8988T (cell line): ENCODE measurements at regions not wholly inside any gene's neighbourhood (a gene's known extent, or its start where the extent isn't known, plus 50 kb on each side); places are given as distances from the start of the nearest gene placed in this dataset.
"Not testable (repeated sequence)": the region's sequence is repeated elsewhere in the genome, so short reads cannot be mapped to it uniquely, and the experiment has no call there.

Source experiments
- DNase-seq: peaks from one replicate; pipeline ENCODE4 v3.0.0; 2011

DNA sequence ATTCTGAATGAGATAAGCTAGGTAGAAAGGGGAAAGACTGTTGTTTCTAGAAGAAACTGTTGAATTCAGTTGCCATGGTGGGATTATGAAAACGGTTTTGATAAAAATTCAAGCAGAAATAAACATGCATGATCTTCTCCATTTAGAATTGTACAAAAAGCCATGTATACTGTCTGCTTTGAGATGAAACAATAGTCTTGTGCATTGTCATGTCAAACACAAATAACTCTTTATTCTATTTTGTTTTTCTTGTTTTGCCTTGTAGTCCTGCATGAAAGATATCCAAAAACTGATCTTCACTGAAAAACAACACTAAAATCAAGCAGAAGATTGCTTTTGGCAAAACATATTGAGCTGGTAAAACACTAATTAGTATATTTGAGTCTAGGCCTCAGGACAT, 659.9 kb downstream of the LTN1 start:
- DNase-seq, result no peak

DNA sequence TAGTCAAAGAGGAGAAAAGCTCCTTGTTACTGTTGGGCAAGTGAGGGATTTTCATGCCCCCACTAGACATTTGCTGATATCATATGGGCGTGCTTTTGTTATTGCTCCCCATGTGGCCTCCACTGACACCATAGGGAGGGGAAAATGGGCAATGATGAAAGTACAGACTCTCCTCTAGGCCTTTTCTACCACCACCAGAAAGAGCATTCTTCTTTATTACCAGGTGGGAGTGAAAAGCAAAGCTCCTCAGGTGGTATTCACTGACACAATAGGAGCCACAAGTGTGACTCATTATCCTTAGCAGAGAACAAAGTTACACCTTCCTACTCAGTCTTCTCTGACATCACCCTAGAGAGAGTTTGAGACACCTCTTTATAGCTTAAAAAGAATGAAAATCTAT, 667.1 kb downstream of the LTN1 start:
- no peak for DNase-seq

DNA sequence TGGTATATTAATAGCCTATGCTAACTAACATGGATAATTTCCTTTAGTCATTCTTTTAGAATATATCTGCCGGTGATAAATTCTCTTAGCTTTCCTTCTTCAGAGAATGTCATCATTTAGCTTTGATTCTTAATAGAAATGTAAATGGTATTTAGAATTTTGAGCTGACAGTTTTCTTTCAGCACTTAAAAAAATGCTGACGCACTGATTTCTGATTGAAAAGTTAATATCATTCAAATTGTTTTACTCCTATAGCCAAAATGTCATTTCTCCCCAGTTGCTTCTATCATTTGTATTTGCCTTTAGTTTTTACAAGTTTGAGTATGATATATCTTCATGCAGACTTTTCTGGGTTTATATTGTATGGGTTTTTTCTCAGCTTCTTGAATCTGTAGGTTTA, 668.0 kb downstream of the LTN1 start:
- no peak for DNase-seq

DNA sequence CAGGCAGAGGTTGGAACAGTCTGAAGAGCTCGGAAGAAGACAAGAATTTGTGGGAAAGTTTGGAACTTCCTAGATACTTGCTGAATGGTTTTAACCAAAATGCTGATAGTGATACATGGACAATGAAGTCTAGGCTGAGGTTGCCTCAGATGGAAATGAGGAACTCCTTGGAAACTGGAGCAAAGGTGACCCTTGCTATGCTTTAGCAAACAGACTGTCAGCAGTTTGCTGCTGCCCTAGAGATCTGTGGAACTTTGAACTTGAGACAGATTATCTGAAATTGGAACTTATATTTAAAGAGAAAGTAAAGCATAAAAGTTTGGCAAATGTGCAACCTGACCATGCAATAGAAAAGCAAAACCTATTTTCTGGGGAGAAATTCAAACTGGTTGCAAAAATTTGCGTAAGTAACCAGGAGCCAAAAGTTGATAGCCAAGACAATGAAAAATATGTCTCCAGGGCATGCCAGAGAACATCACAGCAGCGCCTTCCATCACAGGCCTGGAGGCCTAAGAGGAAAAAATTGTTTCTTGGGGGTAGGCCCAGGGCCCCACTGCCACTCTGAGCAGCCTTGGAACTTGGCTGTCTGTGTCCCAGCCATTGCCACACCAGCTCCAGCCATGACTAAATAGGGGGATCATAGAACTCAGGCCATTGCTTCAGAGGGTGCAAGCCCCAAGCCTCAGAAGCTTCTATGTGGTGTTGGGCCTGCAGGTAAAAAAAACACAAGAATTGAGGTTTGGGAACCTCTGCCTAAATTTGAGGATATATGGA, 675.3 kb downstream of the LTN1 start:
- no peak for DNase-seq

DNA sequence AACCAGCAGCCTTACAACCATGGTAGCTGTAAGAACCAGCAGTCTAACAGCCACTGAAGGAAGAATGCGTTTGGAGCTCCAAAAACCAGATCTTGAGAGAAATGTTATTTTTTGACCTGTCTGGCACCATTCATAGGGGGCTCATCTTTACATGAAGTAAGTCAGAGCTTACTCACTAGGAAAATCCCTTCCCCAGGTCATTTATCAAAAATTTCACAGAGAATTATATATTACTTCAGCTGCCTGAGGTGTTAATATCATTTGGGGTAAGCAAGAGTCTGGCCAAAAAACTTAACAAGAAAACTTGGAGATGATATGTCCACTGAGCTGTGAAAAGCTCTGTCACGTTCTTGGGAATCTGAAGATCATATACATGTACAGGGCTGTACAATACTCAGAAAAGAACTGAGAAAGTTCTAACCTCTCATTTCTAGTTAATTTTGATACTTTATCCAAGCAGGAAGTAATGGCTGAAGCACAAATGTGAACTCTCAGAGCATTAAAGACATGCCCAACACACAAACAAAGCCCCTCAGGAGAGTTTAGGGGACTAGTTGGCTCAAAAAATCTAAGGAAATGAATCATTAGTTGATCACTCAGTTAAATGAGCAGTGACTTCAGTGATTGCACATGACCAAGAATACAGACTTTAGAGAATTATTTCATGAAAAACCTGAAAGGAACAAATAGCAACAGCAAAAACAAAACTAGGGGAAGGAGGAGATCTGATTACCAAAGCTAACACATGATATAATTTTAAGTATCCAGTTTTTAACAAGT, 681.1 kb downstream of the LTN1 start:
- no peak for DNase-seq

DNA sequence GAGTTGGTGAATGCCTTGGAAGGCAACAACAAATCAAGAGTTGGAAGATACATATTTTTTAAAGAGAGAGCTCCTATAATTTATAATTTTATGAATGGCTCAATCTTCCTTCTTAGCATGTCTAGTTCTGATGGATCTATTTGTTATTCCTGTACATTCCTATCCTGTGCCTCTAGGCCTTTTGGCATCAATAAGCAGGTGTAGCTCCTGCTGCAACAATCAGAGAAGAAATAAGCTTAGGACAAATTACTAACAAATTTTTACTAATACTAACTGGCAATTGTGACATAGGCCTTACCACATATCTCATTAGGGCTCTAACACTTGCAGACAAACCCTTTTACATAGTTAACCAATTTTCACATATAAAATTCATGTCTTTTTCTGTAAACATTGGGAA, 682.0 kb downstream of the LTN1 start:
- DNase-seq, result no peak

DNA sequence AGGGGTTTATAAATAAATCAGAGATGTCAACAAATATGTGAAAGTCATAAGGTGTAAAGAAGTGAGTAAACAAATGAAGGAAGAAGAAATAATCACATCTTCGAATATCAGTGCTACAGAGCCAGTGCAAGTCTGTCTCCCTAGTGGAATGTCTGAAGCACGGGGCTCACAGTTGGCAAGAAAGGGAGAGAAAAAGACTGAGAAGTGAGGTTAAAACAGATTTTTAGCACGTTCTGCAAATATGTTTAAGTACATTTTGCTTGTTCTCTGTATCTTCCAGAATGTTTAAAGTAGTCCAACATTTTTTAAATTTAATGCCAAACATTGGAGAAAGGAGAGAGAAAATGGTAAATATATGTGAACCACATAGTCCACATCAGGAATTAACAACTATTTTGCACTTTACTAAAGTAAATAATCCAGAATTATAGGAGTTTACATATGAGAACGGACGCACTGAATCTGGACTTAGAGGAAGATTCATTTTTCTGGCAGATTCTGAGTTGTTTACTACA, 682.4 kb downstream of the LTN1 start:
- DNase-seq, result no peak

DNA sequence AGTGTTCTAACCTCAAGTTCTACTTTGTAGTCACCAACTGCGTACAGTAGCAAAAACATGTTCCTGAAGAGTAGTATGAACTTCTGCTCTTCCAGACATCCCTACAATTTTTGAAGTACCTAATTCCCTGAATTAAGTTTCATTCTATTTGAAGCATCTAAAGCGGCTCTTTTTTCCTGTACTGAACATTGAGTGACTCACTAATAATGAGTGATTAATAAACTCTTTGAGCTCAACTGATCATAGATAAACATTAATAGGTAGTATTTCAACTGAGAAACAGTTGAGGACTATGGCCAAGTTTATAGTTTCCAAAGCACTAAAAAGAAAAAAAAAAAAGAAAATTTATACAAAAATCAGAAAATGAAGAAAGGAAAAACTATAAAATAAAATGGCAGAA, 683.1 kb downstream of the LTN1 start:
- no peak for DNase-seq

DNA sequence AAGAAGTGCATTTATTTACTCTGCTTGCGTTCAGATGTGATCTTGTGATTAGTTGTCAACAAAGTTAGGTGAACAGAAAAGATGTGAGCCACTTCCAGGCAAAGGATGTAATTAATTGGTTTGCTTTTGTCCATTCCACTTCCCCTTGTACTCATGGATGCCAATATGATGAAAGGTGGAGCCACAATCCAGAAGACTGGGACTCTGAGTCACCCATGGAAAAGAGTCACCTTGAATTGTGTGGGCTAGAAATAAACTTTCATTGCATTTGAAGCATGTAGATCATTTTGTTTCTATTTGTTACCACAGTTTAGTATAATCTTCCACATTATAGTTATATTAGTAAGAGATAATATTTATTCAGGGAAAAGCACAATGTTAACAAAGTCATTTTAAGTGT, 684.2 kb downstream of the LTN1 start:
- DNase-seq, result no peak

DNA sequence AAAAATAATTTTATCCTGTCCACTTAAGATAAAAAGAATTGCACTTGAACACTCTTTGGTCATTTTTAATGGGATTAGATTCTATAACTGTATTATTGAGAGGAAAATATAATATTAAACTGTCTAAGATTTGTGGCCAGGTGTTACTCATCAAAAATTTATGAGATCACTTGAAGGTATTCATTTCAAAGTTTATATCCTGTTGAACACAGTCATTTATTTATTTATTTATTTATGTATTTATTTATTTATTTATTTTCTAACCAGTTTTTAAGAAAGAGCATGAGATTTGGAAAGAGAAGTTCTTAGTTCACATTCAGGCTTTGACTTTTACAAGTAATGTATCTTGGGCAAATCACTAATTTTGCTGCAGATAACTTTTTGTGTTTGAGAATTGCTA, 692.7 kb downstream of the LTN1 start:
- no peak for DNase-seq

DNA sequence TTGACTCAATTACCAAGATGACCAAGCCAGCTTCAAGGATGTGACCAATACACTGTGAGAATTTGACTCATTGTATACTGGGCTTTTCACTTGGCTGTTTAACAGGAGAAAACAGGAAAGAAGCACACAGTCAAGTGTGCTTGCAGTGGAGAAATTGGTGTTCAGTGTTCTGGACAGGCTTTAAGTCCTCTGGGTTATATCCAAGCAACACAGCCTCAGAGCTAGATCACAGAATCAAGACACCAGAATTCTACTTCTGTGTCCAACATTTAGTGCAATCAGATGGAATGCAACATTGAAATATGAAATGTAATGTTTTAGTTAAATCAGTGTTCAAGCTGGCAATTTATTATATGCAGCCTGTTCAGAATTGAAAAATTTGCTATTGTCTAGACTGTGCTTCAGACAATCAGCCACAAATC, 694.4 kb downstream of the LTN1 start:
- DNase-seq, result no peak

DNA sequence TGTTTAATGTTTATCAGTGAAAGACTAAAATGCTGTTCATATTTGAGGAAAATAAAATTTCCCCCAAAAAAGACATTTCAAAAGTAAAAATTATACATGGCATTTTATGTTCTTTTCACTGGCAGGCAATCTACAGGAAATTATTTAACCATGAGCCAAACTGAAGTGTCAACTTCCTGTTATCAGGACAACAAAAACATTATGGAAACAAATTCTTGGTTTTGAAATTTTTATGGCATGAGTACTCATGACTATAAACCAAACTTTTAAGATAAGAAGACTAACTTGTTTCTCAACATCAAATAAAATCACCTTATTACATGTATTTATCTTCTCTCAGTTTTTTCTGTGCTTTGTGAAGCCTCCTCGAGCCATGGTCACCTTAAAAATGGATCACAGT, 698.6 kb downstream of the LTN1 start:
- no peak for DNase-seq

DNA sequence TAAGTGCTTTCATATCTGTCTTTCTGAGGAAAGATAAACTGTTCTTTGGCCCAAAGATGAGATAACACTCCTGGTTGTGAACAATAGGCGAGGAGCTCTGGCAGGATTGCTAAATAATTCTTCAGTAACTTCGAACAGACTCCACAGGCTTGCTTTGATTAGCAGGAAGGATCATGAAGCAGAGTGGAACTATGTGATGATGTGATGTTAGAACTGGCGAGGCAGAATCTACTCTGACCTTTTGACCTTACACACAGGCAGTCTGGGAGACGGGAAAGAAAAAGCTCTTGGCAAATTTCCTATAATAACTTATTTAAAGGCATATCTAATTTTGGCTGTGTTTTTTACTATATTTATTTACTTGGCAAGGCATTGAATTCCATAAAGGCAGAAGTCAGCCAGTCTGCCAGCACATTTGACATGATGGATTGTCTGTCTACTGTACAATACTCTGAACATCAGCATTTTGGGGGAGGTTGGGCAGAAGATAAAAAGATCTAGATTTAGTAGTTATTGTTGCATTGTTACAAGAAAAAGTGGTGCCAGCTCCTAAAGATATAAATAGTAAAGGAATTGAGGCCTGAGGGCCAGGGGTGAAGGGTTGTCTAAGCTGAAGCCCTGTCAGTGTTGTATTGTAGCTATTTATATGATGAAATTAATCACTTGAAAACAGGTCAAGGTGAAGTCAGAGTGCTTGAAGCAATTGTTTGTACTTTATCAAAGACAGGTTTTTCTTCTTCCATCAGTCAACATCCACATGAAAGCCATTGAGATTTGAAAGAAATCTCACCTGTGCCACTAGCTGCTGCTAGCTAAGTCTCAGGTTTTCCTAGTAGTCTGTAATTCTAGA, 708.8 kb downstream of the LTN1 start:
- DNase-seq, result no peak

DNA sequence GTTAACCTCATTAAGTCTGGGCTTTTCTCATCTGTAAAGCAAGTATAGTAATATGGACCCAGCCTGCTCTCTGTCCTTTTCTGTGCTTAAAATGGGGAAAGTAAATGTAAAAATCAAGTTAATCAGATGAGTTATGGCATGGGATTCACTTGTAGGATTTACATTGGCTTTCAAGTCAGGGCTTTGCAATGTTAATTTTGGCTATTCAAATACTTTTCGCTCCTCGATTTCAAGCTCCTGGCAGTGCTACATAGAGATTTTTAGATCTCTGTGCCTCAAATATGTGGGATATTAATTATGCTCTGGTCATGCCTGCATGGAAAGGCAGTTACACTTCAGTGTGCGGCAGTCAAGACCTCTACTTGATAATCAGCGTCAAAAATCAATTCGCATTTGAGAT, 709.8 kb downstream of the LTN1 start:
- DNase-seq, result no peak

DNA sequence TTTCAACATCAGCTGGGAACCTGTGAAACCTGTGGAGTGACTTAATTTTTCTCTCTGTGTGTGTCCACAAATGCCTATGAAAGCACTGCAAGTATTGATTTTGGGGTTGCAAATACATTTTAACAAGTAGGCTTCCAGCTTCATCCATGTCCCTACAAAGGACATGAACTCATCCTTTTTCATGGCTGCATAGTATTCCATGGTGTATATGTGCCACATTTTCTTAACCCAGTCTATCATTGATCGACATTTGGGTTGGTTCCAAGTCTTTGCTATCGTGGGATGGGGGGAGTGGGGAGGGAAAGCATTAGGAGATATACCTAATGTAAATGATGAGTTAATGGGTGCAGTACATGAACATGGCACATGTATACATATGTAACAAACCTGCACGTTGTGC, 711.3 kb downstream of the LTN1 start:
- DNase-seq, result not testable (repeated sequence)

DNA sequence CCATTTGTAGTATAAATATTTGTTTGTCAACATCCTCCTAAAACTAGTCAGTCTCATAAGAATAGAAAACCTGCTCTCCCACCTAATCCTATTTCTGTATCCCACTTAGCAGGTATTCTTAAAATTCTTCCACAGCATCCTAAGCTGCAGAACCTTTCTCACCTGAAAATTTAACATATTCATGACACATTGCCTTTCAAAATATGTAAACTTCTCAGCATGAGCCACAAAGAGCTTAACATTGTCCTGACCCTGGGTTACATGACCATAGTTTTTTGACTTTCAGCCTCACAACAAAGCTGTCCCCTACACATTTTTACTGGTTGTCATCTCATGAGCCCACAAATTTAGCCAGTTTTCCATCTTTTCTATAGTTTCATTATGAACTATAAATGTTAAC, 712.1 kb downstream of the LTN1 start:
- no peak for DNase-seq

DNA sequence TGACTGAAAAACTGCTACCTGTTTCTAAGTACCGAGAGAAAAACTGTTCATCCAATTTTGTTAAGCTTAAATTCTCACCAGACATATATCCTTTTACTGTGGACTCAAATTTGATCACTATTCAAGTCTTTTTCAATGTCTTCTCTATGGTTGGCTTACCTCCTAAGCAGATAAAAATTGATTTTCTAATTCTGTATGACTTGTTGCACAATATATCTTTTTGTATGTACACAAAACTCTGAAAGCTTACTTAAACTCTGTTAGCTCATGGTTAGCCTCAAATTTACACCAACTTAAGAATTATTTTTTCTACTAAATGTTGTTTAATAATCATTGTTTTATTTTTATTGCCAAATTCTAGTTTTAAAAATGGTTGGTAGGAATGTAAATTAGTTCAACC, 715.4 kb downstream of the LTN1 start:
- DNase-seq, result no peak

DNA sequence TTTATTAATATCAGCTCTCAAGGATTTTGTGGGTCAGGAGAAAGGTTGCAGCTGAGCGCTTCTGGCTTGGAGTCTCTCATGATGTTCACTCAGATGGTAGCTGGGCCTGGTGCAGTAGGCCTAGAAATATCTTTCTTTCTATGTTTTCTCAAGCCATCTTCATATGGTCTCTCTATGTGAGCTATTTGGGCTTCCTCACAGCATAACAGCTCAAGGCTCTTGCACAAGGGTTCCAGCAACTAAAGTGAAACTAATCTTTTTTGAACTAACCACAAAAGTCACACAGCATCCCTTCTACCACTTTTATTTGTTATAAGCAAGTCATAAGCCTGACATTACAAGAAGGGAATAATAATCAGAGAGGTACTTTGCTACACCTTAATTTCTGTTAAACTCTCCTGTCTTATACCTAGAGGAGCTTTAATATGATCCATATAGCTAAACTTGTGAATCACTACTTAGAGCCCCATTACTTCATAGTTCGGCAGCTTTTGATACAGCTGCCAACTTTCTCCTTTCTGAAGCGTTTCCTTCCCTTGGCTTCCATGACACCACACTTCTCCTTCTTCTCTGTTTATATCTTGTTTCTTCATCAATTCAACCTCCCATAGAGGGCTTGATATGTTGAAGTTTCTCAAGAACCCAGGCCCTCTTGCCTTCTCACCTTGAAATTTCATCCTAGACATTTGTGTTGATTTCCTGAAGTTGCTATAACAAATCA, 720.2 kb downstream of the LTN1 start:
- DNase-seq, result no peak

DNA sequence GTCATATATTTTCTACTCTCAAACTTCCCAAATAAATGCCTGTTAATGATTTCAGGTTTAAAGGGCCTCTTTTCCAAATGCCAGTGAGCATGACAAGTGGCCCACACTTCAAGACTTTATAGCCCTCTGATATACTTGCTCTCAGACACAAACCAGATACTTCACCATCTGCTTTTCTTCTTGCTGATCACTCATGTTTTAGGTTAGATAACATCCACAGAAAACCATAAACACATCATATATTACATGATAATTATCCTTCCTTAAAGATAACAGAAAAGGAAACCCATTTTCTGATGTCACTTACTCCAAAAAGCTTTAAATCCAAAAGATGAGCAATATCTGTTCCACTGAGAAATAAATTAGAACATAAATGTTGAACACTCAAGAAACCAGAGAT, 723.5 kb downstream of the LTN1 start:
- no peak for DNase-seq

DNA sequence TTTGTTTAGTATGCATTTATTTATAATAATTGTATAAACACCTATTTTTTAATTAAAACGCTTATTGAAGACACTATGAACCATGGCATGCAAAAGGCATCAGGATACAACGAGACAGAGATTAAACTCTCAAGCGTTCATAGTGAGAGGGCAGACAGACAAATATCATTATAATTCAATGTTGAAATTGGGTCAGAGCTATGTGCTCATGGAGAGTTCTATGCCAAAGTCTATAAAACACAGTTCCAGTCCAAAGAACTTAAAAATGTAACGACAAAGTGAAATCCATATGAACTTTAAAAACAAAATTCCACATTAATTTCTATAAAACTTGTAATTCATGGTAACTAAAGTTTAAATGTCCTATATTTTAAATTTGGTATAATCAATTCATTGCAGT, 724.0 kb downstream of the LTN1 start:
- no peak for DNase-seq

DNA sequence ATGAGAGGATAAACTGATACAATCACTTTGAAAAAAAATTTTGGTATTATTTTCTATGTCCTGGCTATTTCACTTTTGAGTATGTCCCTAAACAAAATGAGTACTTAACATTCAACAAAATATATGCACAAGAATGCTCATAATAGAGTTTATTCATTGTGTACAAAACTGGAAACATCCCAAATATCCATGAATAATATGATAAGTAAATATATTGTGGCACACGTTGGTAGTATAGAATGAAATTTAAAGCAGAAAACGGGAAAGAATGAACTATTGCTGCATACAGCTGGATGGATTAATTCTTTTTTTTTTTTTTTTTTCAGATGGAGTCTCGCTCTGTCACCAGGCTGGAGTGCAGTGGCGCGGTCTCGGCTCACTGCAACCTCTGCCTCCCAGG, 725.2 kb downstream of the LTN1 start:
- no peak for DNase-seq

DNA sequence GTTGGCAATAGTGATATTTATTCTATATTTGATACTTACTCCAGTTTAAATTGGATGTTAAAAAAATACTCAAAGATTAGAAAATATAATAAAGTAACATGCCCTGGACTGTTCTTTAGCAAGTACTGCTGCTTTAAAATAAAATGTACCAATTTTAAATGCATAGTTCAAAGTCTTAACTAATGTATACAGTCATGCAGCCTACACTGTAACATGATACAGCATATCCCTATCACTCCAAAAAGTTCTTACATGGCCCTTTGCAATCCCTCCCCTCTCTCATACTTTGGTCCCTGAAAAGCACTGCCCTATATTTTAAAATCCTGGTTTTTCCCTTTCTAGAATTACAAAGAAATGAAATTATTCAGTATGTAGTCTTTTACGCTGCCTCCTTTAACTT, 726.6 kb downstream of the LTN1 start:
- no peak for DNase-seq

DNA sequence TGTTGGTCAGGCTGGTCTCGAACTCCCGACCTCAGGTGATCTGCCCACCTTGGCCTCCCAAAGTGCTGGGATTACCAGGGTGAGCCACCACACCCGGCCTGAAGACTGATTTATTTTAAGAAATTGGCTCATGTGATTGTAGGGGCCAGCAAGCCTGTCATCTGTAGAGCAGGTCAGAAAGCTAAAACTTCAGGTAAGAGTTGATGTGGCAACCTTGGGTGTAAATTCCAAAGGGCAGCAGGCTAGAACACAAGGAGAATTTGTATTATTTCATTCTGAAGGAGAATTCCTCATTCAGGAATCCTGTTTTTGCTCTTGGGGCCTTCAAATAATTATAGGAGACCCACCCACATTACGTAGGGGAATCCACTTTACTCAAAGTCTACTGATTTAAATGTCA, 728.7 kb downstream of the LTN1 start:
- no peak for DNase-seq
